Fibroblast of lung (primary cell): ENCODE measurements at regions not wholly inside any gene's neighbourhood (a gene's known extent, or its start where the extent isn't known, plus 50 kb on each side); places are given as distances from the start of the nearest gene placed in this dataset.

ENCODE experiments used
- DNase-seq, 2 donors: peaks; one replicate each; pipeline versions ENCODE4 v3.0.0 to v3.0.0-alpha.2; 2010; ENCODE audit warnings: low read depth in 2 of 2
- H2AFZ ChIP-seq: 2 replicates; pipeline ENCODE4 v1.5.1; 2012; ENCODE audit warnings: low read length, control low read depth, inconsistent platforms
- H3K27ac ChIP-seq: 2 replicates; pipeline ENCODE4 v1.5.1; 2011; ENCODE audit warnings: low read length, control low read depth; ENCODE audit not compliant: insufficient read depth
- H3K27me3 ChIP-seq: 2 replicates; pipeline ENCODE4 v1.5.1; 2011; ENCODE audit warnings: mild to moderate bottlenecking, low read length; ENCODE audit not compliant: control insufficient read depth, insufficient read depth
- H3K36me3 ChIP-seq: 2 replicates; pipeline ENCODE4 v1.5.1; 2011; ENCODE audit warnings: low read length; ENCODE audit not compliant: control insufficient read depth, insufficient read depth
- H3K4me1 ChIP-seq: 2 replicates; pipeline ENCODE4 v1.5.1; 2011; ENCODE audit warnings: low read length; ENCODE audit not compliant: control insufficient read depth, insufficient read depth; ENCODE audit errors: extremely low read depth
- H3K4me2 ChIP-seq: 2 replicates; pipeline ENCODE4 v1.5.1; 2011; ENCODE audit warnings: low read length, control low read depth; ENCODE audit not compliant: insufficient read depth; ENCODE audit errors: extremely low read depth
- H3K4me3 ChIP-seq, 4 experiments: fragments of 200-600 bp in 1 of 4; sonication (generic) in 1 of 4; replicated peaks in 1 of 4; 2 replicates each; pipeline ENCODE4 v1.5.1; 2011 to 2016; ENCODE audit warnings: low read length in 4 of 4, low read depth in 3 of 4, mild to moderate bottlenecking in 3 of 4, control low read depth in 2 of 4, inconsistent platforms in 1 of 4, mixed read lengths in 1 of 4; ENCODE audit not compliant: insufficient read depth in 1 of 4; ENCODE audit errors: control extremely low read depth in 1 of 4
- H3K79me2 ChIP-seq: 2 replicates; pipeline ENCODE4 v1.5.1; 2012; ENCODE audit warnings: mild to moderate bottlenecking, low read length, inconsistent platforms; ENCODE audit not compliant: control insufficient read depth, insufficient read depth
- H3K9ac ChIP-seq: 2 replicates; pipeline ENCODE4 v1.5.1; 2011; ENCODE audit warnings: mild to moderate bottlenecking, low read length, control low read depth; ENCODE audit not compliant: insufficient read depth
- H3K9me3 ChIP-seq: 2 replicates; pipeline ENCODE4 v1.5.1; 2012; ENCODE audit warnings: low read depth, low read length; ENCODE audit not compliant: control insufficient read depth, insufficient read depth
- H4K20me1 ChIP-seq: 2 replicates; pipeline ENCODE4 v1.5.1; 2011; ENCODE audit warnings: low read length; ENCODE audit not compliant: control insufficient read depth, insufficient read depth; ENCODE audit errors: extremely low read depth
- EZH2 ChIP-seq: IDR thresholded peaks from 2 replicates; pipeline ENCODE4 v1.5.1; 2012; ENCODE audit warnings: low read length, control low read depth, mild to moderate bottlenecking; ENCODE audit errors: missing control alignments
- TF ChIP-seq, protein P1 (sequence below), 2 donors: IDR thresholded peaks in 1 of 2; conservative IDR thresholded peaks in 1 of 2; 1 replicate in 1 of 2; 2 replicates in 1 of 2; pipeline ENCODE4 v1.5.1; 2011 to 2012; ENCODE audit warnings: low read length in 2 of 2, control low read depth in 1 of 2, inconsistent platforms in 1 of 2, low read depth in 1 of 2, mild to moderate bottlenecking in 1 of 2

DNA sequence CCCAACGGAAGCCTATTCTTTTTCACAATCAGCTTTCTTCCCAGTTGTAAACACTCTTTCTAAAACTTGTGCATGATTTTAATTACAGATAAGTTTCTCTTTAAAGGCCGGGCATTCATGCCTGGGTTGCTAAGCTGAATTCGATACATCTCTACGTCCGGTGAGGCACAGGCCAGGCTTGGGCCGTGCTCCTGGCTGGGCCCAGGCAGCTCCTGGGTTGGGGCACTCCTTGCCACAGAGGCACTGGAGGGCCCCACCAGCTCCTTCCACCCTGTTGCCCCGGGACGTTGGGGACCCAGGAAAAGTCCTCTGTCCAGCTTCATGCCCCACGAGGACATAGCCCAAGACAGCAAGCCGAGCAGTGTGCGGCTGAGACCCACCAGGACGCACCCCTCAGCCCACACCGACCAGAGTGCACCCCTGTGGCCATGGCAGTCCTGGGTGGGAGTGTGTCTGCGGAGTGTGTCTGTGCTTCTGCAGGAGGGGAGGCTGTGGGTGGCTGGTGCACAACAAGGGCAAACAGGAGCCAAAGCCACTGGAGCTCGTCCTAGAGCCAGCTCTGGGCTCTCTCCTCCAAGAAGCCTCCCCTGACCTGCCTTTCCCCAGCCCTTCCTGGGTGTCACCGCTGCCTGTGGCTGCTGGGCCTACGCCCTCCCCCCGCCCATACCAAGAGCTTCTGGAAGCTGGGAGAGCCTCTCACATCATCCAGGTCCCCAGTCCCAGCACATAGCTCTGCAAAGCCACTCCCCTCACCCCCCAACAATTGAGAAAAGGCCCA is 128.0 kb upstream of the NKX1-1 start:
- DNase-seq: no peak
- Histone ChIP-seq H3K27me3 (peaks cover 6% of the 10 kb centered on the region), H2AFZ (no peak overlapping the region), H3K4me2 (no peak overlapping the region), H3K79me2 (no peaks in the 10 kb centered on the region), H3K9ac (no peak overlapping the region), H3K36me3 (no peaks in the 10 kb centered on the region), H3K9me3 (no peaks in the 10 kb centered on the region), H4K20me1 (no peaks in the 10 kb centered on the region), H3K4me3 (no peak overlapping the region), H3K4me1 (no peaks in the 10 kb centered on the region), H3K27ac (no peak overlapping the region)
- TF ChIP-seq, protein P1, sequence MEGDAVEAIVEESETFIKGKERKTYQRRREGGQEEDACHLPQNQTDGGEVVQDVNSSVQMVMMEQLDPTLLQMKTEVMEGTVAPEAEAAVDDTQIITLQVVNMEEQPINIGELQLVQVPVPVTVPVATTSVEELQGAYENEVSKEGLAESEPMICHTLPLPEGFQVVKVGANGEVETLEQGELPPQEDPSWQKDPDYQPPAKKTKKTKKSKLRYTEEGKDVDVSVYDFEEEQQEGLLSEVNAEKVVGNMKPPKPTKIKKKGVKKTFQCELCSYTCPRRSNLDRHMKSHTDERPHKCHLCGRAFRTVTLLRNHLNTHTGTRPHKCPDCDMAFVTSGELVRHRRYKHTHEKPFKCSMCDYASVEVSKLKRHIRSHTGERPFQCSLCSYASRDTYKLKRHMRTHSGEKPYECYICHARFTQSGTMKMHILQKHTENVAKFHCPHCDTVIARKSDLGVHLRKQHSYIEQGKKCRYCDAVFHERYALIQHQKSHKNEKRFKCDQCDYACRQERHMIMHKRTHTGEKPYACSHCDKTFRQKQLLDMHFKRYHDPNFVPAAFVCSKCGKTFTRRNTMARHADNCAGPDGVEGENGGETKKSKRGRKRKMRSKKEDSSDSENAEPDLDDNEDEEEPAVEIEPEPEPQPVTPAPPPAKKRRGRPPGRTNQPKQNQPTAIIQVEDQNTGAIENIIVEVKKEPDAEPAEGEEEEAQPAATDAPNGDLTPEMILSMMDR (conservative IDR thresholded peaks at IDR 0.05 in 1 of 2, IDR thresholded peaks at IDR 0.05 in 1 of 2; ENCODE audit: low read depth in 1 of 2, low read length in 2 of 2): no peak
- no peak for TF ChIP-seq EZH2

DNA sequence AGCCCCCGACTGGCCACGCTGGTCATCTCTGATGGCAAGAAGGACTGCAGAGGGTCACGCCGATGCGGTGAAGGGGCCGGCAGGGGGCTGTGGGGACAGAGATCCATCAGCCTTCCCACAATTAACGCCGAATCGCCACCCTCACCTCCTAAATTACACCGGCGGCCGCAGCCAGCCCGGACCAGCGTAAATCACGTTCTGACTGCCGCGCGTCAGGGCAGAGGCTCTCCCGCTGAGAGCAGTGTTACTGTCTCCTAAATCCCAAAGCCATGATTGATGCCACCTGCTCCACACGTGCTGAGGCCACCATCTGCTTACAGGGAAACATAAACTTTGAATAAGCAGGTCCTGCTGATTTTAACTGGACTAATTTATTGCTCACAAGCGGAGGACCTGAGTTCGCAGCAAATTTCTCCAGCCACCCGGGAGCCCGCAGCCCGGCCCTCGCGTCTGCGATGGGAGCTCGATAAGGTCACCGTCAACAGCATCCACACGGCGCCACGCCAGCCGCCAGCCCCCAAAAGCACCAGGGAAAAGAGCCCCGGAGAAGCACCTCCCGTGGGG is 127.3 kb upstream of the NKX1-1 start:
- Histone ChIP-seq H3K27me3 (peaks cover 6% of the 10 kb centered on the region), H3K36me3 (no peaks in the 10 kb centered on the region), H3K4me2 (no peak overlapping the region), H3K4me3 (no peak overlapping the region), H3K4me1 (no peaks in the 10 kb centered on the region), H3K79me2 (no peaks in the 10 kb centered on the region), H4K20me1 (no peaks in the 10 kb centered on the region), H3K9me3 (no peaks in the 10 kb centered on the region), H2AFZ (no peak overlapping the region), H3K27ac (no peak overlapping the region), H3K9ac (no peak overlapping the region)
- no peak for DNase-seq
- TF ChIP-seq, protein P1 (conservative IDR thresholded peaks at IDR 0.05 in 1 of 2, IDR thresholded peaks at IDR 0.05 in 1 of 2; ENCODE audit: low read depth in 1 of 2, low read length in 2 of 2): no peak
- no peak for TF ChIP-seq EZH2

DNA sequence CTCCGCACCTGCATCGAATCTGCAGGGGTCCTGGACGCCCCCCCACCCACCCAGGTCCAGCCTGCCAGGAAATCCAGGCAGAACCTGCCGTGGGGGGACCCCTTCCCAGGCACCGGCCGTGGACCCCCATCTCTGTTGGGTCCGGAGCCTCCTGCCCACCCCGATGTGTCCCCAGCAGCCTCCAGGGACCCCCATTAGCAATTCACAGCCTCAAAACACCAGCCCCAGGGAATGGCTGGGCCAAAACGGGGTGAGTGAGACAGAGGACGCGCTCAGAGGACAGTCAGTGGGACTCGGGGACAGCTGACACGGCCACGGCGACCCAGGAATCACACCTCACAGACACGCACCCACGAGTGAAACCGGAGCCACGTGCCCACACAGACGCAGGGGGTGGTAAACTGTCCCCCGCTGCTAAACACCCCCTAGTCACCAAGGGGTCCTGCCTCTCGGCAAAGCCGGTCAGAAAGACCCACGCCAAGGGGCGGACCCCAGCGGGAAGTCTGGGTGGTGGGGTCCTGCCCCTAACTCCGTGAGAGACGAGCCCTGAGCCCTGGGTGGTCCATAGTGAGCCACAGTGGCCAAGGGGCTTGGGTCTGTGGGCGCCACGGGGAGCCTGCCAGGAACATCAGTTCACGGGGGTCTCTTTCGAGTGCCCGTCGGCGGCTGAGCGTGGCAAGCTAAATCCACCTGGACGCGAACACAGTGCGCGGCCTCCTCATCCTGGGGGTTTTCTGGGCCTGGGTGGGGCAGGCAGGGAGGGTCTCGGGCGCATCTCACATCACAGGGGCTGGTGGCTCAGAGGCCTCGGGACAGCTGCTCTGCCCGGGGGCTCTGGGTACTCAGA is 126.5 kb upstream of the NKX1-1 start:
- H3K4me2 ChIP-seq: no peak overlapping the region
- H3K79me2 ChIP-seq: no peaks in the 10 kb centered on the region
- DNase-seq: no peak
- H3K27me3 ChIP-seq: peaks cover 6% of the 10 kb centered on the region
- H2AFZ ChIP-seq: no peak overlapping the region
- no peaks in the 10 kb centered on the region for H3K4me1 ChIP-seq
- no peaks in the 10 kb centered on the region for H3K9me3 ChIP-seq
- H3K27ac ChIP-seq: no peak overlapping the region
- H4K20me1 ChIP-seq: no peaks in the 10 kb centered on the region
- TF ChIP-seq EZH2: no peak
- TF ChIP-seq, protein P1 (conservative IDR thresholded peaks at IDR 0.05 in 1 of 2, IDR thresholded peaks at IDR 0.05 in 1 of 2; ENCODE audit: low read depth in 1 of 2, low read length in 2 of 2): no peak
- H3K4me3 ChIP-seq: no peak overlapping the region
- H3K9ac ChIP-seq: no peak overlapping the region
- H3K36me3 ChIP-seq: no peaks in the 10 kb centered on the region
